ENCODE measurements at regions not wholly inside any gene's neighbourhood (a gene's known extent, or its start where the extent isn't known, plus 50 kb on each side); places are given as distances from the start of the nearest gene placed in this dataset.

GRCh38 chr4:137611998-137612700 is 79.9 kb upstream of the PCDH18 start:
- dilution Hi-C loops (cut with MboI; ENCODE audit: extremely low pct_ligation_motif_present, low sequenced_read_pairs) = no loop called here
- BruUV-seq (replicated peaks) = no TSS peak
- H3K27ac ChIP-seq (ENCODE audit: insufficient read depth, low read depth, low read length) = no peak overlapping the region
- ChIA-PET POLR2A (no interaction called here), CTCF (interaction anchor here (0.8 to 1.2 kb wide), 3 partner anchors 9 to 488 kb away, joined by 3 to 8 read pairs (median 3); no protein-coding TSS in a partner anchor)
- H2AFZ ChIP-seq (ENCODE audit: low read depth, low read length) = no peak overlapping the region
- no peak overlapping the region for H3K4me2 ChIP-seq (ENCODE audit: insufficient read depth, low read length)
- H3K9me1 ChIP-seq (replicated peaks; ENCODE audit: control insufficient read depth, extremely low read depth, insufficient read depth, low read length) = no peaks in the 10 kb centered on the region
- H4K20me1 ChIP-seq (replicated peaks; ENCODE audit: control insufficient read depth, extremely low read depth, insufficient read depth, low read length) = no peaks in the 10 kb centered on the region
- no peak for TF ChIP-seq FOS (IDR thresholded peaks at IDR 0.05; ENCODE audit: borderline replicate concordance, insufficient read depth, low read length)
- intact Hi-C loops (cut with micrococcal nuclease) = loop anchor here (2.0 kb wide), 1 partner anchor 487 kb away; no protein-coding TSS in a partner anchor
- H3K9me3 ChIP-seq (replicated peaks; ENCODE audit: control insufficient read depth, insufficient read depth, low read length) = no peaks in the 10 kb centered on the region
- H3K79me2 ChIP-seq (ENCODE audit: control insufficient read depth, insufficient read depth, low read length) = no peaks in the 10 kb centered on the region
- no peak overlapping the region for H3K9ac ChIP-seq (replicated peaks; ENCODE audit: extremely low read depth, insufficient read depth, low read length)
- H3K4me3 ChIP-seq (replicated peaks in 1 of 3; ENCODE audit: insufficient read depth in 1 of 3, low read depth in 1 of 3, low read length in 3 of 3) = no peak overlapping the region
- peak; percentile 35 for FAIRE-seq
- no peaks in the 10 kb centered on the region for H3K36me3 ChIP-seq (ENCODE audit: control insufficient read depth in 2 of 2, extremely low read depth in 1 of 2, insufficient read depth in 2 of 2, low read length in 2 of 2)
- DNase-seq (ENCODE audit: low read depth, low spot score) = no peak
- no peaks in the 10 kb centered on the region for H3K27me3 ChIP-seq (ENCODE audit: control insufficient read depth in 2 of 2, insufficient read depth in 2 of 2, low read length in 2 of 2)
- H3K4me1 ChIP-seq (ENCODE audit: control insufficient read depth, extremely low read depth, insufficient read depth, low read length) = no peaks in the 10 kb centered on the region

- TF ChIP-seq GATA2 (IDR thresholded peaks at IDR 0.05; ENCODE audit: insufficient read depth, insufficient read length, low read depth, low read length) (no peak), CTCF (IDR thresholded peaks at IDR 0.05; ENCODE audit: extremely low read depth in 1 of 2, insufficient read depth in 1 of 2, low read depth in 1 of 2, low read length in 2 of 2) (peak; percentile 32 to 51)
- intact Hi-C loops (cut with micrococcal nuclease) = loop anchor here (2.0 kb wide), 1 partner anchor 486 kb away; no protein-coding TSS in a partner anchor
- Histone ChIP-seq H3K36me3 (ENCODE audit: control insufficient read depth in 2 of 2, extremely low read depth in 1 of 2, insufficient read depth in 2 of 2, low read length in 2 of 2) (no peaks in the 10 kb centered on the region), H3K4me3 (replicated peaks in 1 of 3; ENCODE audit: insufficient read depth in 1 of 3, low read depth in 1 of 3, low read length in 3 of 3) (no peak overlapping the region), H3K9me1 (replicated peaks; ENCODE audit: control insufficient read depth, extremely low read depth, insufficient read depth, low read length) (no peaks in the 10 kb centered on the region), H2AFZ (ENCODE audit: low read depth, low read length) (no peak overlapping the region), H4K20me1 (replicated peaks; ENCODE audit: control insufficient read depth, extremely low read depth, insufficient read depth, low read length) (no peaks in the 10 kb centered on the region), H3K9ac (replicated peaks; ENCODE audit: extremely low read depth, insufficient read depth, low read length) (no peak overlapping the region), H3K27me3 (ENCODE audit: control insufficient read depth in 2 of 2, insufficient read depth in 2 of 2, low read length in 2 of 2) (no peaks in the 10 kb centered on the region), H3K9me3 (replicated peaks; ENCODE audit: control insufficient read depth, insufficient read depth, low read length) (no peaks in the 10 kb centered on the region), H3K4me2 (ENCODE audit: insufficient read depth, low read length) (no peak overlapping the region), H3K27ac (ENCODE audit: insufficient read depth, low read depth, low read length) (no peak overlapping the region), H3K4me1 (ENCODE audit: control insufficient read depth, extremely low read depth, insufficient read depth, low read length) (no peaks in the 10 kb centered on the region), H3K79me2 (ENCODE audit: control insufficient read depth, insufficient read depth, low read length) (no peaks in the 10 kb centered on the region)
- no peak for FAIRE-seq
- POLR2A ChIA-PET = no interaction called here
- dilution Hi-C loops (cut with MboI; ENCODE audit: extremely low pct_ligation_motif_present, low sequenced_read_pairs) = no loop called here
- BruUV-seq (replicated peaks) = no TSS peak
- peak; percentile 29 for DNase-seq (ENCODE audit: low read depth, low spot score)
- CTCF ChIA-PET = no interaction called here
Measured at GRCh38 chr4:137610960-137611359, 78.7 kb upstream of the PCDH18 start.

All from endothelial cell of umbilical vein (primary cell).